ENCODE measurements at regions not wholly inside any gene's neighbourhood (a gene's known extent, or its start where the extent isn't known, plus 50 kb on each side); places are given as distances from the start of the nearest gene placed in this dataset.
"Not testable (repeated sequence)": the region's sequence is repeated elsewhere in the genome, so short reads cannot be mapped to it uniquely, and the experiment has no call there.

DNA sequence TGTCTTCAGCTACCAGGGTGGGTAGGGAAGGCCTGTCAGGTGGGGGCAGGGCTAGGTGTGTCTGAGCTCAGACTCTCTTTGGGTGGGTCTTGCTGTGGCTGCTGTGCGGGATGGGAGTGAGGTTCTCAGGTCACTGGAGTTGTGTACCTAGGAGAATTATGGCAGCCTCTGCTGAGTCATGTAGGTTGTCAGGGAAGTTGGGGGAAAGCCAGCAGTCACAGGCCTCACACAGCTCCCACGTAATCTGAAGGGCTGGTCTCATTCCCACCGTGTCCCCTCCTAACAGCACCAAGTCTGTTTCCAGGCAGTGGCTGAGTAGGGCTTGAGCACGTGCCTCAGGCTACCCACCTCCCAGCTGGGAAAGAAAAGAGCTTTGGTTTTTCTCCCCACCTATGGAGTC is 67.0 kb downstream of the CHCHD4 start:
- no peak for DNase-seq

DNA sequence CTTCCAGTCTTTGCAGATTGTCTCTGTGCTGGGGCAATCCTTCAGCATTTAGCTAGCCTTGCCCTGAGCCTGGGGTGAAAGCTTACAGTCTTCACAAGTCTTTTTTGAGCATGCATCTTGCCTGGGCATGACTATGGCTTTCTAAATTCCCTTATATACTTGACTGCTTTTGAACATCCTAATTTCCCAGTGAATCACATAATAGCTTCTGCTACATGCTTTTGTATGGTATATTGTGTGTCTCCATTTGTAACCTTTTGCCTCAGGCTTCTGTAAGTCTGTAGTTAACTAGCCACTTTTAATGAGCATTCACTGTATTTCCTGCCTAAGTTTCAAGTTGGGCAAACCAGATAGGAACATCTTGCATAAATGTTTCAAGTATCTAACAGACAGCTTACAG is 76.8 kb downstream of the CHCHD4 start:
- DNase-seq = no peak

DNA sequence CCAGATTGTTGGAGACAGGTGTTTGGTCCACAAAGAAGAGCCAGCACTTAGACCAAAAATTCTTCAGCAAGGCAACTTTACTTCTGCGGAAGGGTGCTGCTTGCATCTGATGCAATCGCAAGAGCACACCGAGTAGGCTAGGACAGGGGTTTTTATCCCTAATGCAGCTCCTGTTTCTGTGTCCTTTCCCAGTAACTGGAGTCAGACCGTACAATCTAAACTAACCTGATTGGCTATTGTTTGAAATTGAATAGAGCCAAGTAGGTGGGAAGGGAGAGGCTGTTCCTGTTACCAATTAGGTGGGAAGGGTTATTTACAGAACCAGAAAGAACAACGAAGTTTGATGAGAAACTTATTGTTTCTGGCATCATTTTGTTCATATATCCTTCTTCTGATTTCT is 77.6 kb downstream of the CHCHD4 start:
- DNase-seq = no peak

DNA sequence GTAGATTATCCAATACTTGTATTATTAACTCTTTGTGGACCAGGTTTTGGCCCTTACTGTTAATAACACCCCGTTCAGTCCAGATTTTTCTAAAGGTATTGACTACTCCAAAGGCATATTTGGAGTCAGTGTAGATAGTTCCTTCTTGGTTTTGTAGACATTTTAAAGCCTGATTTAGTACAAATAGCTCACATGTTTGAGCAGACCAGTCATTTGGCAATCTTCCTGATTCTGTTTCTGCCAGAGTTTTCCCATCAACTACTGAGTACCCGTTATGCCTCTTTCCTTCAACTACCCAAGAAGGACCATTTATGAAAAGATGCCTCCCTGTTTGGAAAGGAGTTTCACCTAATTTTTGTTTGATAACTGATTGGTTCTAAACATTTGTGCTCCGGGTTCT is 82.0 kb downstream of the CHCHD4 start:
- DNase-seq = no peak

DNA sequence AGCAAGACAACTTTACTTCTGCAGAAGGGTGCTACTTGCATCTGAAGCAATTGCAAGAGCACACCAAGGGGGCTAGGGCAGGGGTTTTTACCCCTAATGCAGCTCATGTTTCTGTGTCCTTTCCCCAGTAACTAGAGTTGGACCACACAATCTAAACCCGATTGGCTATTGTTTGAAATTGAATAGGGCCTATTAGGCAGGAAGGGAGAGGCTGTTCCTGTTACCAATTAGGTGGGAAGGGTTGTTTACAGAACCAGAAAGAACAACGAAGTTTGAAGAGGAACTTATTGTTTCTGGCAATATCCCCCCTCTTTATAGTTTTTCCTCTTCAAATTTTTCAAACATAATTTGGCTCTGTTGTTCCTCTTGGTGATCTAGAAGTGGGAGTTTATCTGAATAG is 85.5 kb downstream of the CHCHD4 start:
- no peak for DNase-seq

DNA sequence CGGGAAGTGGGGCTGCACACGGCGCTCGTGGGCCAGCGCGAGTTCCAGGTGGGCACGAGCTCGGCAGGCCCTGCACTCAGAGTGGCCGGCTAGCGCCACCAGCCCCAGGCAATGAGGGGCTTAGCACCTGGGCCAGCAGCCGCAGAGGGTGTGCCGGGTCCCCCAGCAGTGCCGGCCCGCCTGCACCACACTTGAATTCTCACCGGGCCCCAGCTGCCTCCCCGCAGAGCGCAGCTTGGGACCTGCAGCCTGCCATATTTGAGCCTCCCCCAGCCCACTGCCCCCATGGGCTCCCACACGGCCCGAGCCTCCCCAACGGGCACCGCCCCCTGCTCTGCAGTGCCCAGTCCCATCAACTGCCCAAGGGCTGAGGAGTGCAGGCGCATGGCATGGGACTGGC is 87.5 kb downstream of the CHCHD4 start:
- no peak for DNase-seq

DNA sequence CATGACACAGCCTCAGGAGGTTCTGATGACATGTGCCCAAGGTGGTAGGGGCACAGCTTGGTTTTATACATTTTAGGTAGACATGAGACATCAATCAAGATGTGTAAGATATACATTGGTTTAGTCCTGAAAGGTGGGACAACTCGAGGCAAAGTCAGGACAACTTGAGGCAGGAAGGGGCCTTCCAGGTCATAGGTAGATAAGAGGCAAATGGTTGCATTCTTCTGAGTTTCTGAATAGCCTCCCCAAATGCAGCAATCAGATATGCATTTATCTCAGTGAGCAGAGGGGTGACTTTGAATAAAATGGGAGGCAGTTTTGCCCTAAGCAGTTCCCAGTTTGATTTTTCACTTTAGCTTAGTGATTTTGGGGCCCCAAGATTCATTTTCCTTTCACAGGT is 91.6 kb downstream of the CHCHD4 start:
- DNase-seq = no peak

DNA sequence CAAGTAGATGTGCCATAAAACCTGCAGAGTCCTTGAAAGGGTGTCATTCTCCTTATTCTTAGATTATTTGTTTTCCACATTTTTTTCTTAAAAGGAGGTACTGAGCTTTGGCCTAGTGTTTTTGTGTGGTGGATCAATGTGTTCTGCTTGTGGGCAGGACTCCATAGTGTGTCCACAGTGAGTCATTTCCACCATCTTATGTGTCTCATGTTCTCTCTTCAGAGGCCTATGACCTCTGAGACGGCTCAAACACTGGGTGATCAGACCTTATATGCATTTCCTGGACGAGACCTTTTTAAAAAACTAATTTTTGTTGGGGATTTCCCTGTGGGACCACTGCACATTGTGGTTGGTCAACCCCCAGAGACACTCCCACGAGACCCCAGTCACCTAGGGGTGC is 93.4 kb downstream of the CHCHD4 start:
- no peak for DNase-seq

DNA sequence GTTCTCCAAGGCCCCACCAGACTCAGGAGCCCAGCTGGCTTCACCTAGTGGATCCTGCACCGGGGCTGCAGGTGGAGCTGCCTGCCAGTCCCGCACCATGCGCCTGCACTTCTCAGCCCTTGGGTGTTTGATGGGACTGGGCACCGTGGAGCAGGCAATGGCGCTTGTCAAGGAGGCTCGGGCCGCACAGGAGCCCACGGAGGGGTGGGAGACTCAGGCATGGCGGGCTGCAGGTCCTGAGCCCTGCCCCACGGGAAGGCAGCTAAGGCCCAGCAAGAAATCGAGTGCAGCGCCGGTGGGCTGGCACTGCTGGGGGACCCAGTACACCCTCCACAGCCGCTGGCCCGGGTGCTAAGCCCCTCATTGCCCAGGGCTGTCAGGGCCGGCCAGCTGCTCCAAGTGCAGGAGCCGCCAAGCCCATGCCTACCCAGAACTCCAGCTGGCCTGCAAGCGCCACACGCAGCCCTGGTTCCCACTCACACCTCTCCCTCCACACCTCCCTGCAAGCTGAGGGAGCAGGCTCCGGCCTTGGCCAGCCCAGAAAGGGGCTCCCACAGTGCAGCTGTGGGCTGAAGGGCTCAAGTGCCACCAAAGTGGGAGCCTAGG is 95.2 kb downstream of the CHCHD4 start:
- DNase-seq = not testable (repeated sequence)

DNA sequence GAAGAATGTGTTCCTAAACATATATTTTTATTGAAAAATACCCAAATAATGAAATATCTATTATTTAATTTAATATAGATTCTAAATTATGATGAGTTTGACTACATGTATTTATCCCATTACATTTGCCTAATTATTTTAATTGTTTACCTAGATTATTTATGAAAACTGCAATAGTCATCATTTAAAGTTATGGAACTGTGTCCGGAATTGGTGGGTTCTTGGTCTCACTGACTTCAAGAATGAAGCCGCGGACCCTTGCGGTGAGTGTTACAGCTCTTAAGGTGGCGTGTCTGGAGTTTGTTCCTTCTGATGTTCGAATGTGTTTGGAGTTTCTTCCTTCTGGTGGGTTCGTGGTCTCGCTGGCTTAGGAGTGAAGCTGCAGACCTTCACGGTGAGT is 96.5 kb downstream of the CHCHD4 start:
- DNase-seq = not testable (repeated sequence)

DNA sequence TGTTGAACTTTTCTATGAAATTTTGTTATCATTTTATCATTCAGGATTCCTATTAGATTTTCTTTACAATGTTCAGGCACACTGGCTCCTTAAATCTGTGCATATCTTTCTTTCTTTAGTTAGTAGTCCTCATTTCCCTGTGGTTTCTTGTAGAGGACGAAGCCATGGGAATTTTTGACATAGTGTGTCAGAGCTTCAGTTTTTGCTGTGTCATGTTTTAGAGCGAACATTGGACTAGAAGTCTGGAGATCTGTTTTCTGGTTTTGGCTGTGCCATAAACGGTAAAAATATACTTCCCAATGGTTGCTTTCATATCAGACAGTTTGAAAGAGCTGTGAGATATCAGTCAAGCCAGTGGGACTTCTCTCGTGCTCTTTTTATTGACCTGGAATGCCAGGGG is 105.2 kb downstream of the CHCHD4 start:
- DNase-seq = no peak

DNA sequence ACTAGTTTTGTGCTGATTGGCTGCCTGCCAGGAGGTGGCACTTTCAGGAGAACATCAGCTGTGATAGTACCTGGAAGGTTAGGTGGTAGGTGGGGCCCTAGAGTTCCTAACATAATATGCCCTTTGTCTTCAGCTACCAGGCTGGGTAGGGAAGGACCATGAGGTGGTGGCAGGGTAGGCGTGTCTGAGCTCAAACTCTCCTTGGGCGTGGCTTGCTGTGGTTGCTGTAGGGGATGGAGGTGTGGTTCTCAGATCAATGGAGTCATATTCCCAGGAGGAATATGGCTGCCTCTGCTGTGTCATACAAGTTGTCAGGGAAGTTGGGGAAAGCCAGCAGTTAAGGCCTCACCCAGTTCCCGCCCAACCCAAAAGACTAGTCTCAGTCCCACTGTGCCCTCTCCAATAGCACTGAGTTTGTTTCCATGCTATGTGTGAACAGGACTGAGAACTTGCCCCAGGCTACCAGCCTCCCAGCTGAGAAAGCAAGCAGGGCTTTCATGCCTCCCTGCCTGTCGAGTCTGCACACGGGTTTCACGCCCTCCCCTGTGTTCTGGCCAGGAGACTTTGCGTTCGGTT is 107.7 kb downstream of the CHCHD4 start:
- DNase-seq = no peak

DNA sequence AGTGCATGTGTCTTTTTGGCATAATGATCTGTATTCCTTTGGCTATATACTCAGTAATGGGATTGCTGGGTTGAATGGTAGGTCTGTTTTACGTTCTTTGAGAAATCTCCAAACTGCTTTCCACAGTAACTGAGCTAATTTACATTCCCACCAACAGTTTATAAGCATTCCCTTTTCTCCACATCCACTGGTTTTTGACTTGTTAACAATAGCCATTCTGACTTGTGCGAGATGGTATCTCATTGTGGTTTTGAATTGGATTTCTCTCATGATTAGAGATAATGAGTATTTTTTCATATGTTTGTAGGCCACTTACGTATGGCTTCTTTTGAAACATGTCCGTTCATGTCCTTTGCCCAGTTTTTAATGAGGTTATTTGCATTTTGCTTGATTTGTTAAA is 117.7 kb downstream of the CHCHD4 start:
- no peak for DNase-seq

DNA sequence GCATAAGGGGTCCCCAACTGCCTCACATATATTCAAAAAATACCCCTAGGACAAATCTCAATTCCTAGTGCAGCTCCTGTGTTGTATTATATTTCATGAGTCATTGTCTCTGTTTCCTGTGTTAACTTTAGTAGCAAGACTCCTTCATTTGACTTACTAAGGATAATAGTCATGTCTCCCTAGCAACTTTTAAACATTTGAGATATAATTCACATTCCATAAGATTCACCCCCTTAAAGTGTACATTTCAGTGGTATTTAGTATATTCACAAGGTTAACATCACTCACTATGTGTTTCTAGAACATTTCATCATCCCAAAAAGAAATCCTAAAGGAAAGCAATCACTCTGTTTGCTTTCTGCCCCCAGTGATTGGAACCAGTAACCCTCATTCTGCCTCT is 121.3 kb upstream of the WNT7A start:
- no peak for DNase-seq

DNA sequence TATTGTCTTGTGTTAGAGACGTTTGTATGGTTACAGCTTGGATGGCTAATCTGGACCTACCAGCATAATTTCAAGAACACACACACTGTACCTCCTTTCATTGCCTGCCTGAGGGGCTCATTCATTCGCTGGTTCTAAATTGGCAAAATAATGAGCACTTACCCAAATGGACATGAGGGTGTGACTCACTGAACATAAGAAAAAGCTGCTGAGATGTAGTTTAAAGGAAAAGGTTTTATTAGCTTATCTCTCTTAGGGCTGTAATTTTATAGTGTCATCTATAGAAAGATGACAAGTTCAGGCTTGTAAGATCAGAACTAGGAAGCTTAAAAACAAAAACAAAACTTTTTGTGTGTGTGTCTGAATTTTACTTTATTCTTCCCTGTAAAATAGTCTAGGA is 120.7 kb upstream of the WNT7A start:
- DNase-seq = no peak

DNA sequence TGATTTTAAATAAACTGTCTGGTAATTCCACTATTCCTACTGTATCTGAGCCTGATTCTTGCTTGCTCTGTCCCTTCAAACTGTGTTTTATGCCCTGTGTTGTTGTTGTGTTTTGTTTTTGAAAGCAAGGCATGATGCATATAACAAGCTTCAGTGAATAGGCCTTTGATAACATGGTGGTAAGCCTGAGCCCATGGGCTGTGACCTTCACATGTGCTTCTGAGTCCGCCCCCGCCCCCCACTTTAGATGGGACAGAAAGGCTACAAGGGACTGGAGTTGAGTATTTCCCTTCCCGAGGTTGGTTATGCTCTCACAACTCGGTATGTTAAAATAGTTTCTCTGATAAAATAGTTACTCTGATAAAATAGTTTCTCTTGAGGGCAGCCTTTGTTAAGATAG is 119.0 kb upstream of the WNT7A start:
- no peak for DNase-seq

DNA sequence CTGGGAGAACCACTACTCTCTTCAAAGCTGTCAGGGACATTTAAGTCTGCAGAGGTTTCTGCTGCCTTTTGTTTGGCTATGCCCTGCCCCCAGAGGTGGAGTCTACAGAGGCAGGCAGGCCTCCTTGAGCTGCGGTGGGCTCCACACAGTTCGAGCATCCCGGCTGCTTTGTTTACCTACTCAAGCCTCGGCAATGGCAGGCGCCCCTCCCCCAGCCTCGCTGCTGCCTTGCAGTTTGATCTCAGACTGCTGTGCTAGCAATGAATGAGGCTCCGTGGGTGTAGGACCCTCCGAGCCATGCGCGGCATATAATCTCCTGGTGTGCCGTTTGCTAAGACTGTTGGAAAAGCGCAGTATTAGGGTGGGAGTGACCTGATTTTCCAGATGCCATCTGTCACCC is 115.3 kb upstream of the WNT7A start:
- not testable (repeated sequence) for DNase-seq

DNA sequence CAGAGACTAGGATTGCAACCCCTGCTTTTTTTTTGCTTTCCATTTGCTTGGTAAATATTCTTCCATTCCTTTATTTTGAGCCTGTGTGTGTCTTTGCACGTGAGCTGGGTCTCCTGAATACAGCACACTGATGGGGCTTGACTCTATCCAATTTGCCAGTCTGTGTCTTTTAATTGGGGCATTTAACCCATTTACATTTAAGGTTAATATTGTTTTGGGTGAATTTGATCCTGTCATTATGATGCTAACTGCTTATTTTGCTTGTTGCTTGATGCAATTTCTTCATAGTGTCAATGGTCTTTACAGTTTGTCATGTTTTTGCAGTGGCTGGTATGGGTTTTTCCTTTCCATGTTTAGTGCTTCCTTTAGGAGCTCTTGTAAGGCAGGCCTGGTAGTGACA is 109.1 kb upstream of the WNT7A start:
- not testable (repeated sequence) for DNase-seq

DNA sequence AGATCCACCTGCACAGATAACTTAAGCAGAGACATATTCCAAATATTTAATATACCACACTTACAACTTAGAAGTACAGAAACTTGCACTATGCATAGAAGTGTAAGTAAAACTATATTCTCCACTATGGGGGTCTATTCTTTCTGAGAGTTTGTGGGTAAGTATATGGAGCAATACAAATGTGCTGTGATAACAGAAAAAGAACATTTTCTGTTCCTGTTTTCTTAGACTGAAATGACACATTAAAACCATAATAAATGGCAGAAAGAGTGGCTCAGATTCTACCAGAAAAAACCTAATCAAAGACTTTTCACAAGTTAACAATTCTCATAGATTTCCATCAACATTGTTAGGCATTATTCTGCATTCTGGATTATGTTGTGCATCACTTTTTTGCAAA is 96.6 kb upstream of the WNT7A start:
- peak; percentile 40 for DNase-seq

DNA sequence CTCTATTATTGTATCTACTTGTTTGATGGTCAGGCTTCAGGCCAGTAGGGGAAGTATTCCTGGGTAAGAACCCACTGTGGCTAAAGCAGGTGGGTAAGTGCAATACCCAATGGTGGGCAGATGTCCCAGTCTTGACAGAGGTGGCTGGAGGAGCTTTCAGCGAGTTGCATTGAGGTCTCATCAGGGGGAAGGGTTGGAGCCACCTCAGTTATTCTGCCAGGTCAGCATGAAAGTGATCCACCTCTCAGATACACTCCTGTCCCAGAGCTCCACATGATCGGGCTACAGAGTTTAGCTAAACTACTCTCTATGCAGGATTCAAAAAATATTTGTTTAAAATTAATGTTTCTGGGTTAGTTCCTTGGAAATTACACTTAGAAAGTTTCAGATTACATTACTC is 95.8 kb upstream of the WNT7A start:
- DNase-seq = no peak

DNA sequence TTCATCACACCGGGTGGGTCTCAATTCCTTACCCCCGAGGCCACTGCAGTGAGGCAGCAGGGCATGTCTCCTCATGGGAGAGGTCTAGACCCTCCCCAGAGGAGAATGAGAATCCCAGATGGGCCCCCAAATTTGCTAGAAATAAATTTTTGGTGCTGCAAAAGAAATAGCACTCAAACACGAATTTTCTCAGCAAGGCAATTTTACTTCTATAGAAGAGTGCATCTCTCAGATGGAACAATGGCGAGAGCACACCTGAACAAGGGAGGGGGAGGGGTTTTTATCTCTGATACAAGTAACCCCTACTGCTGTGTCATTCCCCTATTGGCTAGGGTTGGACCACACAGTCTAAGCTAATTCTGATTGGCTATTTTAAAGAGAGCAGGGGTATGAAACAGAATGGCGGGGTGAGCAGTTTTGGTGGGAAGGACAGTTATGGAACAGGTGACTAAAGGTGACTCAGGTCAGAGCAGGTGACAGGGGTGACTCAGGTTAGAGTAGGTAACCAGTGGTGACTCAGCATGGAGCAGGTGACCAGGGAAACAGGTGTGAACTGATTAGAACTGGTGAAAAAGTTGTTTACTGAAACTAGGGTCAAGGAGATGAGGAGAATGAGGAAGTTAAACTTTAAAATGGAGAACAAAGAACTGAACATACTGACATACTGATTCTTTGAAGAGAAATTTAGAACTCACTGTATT is 93.0 kb upstream of the WNT7A start:
- peak; percentile 55 for DNase-seq

DNA sequence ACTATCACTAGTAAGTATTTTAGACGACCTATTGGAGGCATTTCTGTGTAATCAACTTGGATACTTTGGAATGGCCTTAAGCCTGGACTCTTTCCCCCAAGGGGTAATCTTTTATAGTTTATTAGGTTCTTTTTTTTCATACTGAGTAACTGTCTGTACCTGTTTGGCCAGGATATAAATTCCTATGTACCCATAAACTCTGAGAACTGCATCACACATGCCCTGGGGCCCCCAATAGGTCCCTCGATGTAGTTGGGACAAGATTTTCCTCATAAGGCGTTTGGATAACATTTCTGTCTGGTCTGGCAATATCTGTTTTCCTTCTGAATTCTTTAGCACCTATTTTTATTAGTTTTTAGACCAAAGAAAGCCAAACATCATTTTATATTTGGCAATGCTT is 86.4 kb upstream of the WNT7A start:
- no peak for DNase-seq

DNA sequence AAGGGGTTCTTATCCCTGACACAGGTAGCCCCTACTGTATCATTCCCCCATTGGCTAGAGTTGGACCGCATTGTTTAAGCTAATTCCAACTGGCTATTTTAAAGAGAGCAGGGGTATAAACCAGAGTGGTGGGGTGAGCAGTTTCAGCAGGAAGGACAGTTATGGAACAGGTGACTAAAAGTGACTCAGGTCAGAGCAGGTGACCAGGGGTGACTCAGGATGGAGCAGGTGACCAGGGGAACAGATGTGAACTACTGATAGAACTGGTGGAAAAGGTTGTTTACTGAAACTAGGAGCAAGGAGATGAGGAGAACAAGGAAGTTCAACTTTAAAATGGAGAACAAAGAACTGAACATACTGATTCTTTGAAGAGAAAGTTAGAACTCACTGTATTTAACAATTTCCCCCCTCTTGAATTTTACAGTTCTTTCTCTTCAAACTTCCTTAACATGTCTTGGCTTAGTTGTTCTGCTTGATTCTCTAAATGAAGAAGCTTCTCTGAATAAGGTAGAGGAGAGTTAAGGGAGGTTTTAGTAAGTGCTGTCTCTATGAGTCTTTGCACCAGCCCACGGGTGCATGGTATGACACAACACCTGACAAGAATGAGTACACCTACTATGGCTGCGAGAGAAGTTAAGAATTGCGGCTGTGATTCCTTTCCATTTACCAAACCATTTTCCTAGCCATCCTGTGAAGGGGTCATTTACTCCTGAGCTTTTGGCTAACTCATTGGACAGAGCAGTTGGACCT is 83.4 kb upstream of the WNT7A start:
- DNase-seq = no peak

Measured in MV-4-11 (cell line).